ENCODE measurements at regions not wholly inside any gene's neighbourhood (a gene's known extent, or its start where the extent isn't known, plus 50 kb on each side); places are given as distances from the start of the nearest gene placed in this dataset.

- TF ChIP-seq CTCF (IDR thresholded peaks at IDR 0.05; ENCODE audit: borderline replicate concordance, extremely low read depth, insufficient read depth): no peak
- peak in 1 of 5 donors; percentile 52 for DNase-seq
- no peak overlapping the region for H3K9ac ChIP-seq (ENCODE audit: low read length in 3 of 3)
- no peaks in the 10 kb centered on the region for H3K4me1 ChIP-seq (ENCODE audit: control insufficient read depth in 2 of 3, insufficient read depth in 2 of 3, low read depth in 1 of 3, low read length in 3 of 3)
- H3K4me3 ChIP-seq (ENCODE audit: low read length in 3 of 3): no peak overlapping the region
- H3K27me3 ChIP-seq (ENCODE audit: control insufficient read depth, insufficient read depth, low read length): no peaks in the 10 kb centered on the region
- no peak overlapping the region for H3K27ac ChIP-seq (ENCODE audit: low read depth in 2 of 2, low read length in 2 of 2)
- intact Hi-C loops (cut with DNase I): no loop called here
- H3K9me3 ChIP-seq (ENCODE audit: control insufficient read depth in 2 of 3, insufficient read depth in 1 of 3, low read length in 3 of 3): peaks cover 0 to 4% (median 0%) of the 10 kb centered on the region in 3 donors
- FAIRE-seq: no peak
- no peaks in the 10 kb centered on the region for H3K36me3 ChIP-seq (ENCODE audit: control insufficient read depth in 2 of 3, insufficient read depth in 3 of 3, low read length in 3 of 3)
These were observed 996.5 kb downstream of the GRIK2 start for GRCh38 chr6:102389994-102390393.

GRCh38 chr6:102387326-102388033 lies 994.0 kb downstream of the GRIK2 start:
- no peak for TF ChIP-seq CTCF (IDR thresholded peaks at IDR 0.05; ENCODE audit: borderline replicate concordance, extremely low read depth, insufficient read depth)
- no peaks in the 10 kb centered on the region for H3K36me3 ChIP-seq (ENCODE audit: control insufficient read depth in 2 of 3, insufficient read depth in 3 of 3, low read length in 3 of 3)
- no peaks in the 10 kb centered on the region for H3K9me3 ChIP-seq (ENCODE audit: control insufficient read depth in 2 of 3, insufficient read depth in 1 of 3, low read length in 3 of 3)
- DNase-seq (no peak), FAIRE-seq (no peak)
- H3K9ac ChIP-seq (ENCODE audit: low read length in 3 of 3): no peak overlapping the region
- H3K4me3 ChIP-seq (ENCODE audit: low read length in 3 of 3): no peak overlapping the region
- intact Hi-C loops (cut with DNase I): no loop called here
- H3K4me1 ChIP-seq (ENCODE audit: control insufficient read depth in 2 of 3, insufficient read depth in 2 of 3, low read depth in 1 of 3, low read length in 3 of 3): no peaks in the 10 kb centered on the region
- H3K27me3 ChIP-seq (ENCODE audit: control insufficient read depth, insufficient read depth, low read length): no peaks in the 10 kb centered on the region
- H3K27ac ChIP-seq (ENCODE audit: low read depth in 2 of 2, low read length in 2 of 2): no peak overlapping the region

- no peak for FAIRE-seq
These were observed 987.7 kb downstream of the GRIK2 start for GRCh38 chr6:102381203-102381602.

More at GRCh38 chr6:102381203-102381602, 987.7 kb downstream of the GRIK2 start:
- intact Hi-C loops (cut with DNase I): no loop called here
- H3K9me3 ChIP-seq (ENCODE audit: control insufficient read depth in 2 of 3, insufficient read depth in 1 of 3, low read length in 3 of 3): no peaks in the 10 kb centered on the region
- no peak overlapping the region for H3K4me3 ChIP-seq (ENCODE audit: low read length in 3 of 3)
- no peaks in the 10 kb centered on the region for H3K27me3 ChIP-seq (ENCODE audit: control insufficient read depth, insufficient read depth, low read length)
- DNase-seq: no peak
- H3K36me3 ChIP-seq (ENCODE audit: control insufficient read depth in 2 of 3, insufficient read depth in 3 of 3, low read length in 3 of 3): no peaks in the 10 kb centered on the region
- H3K9ac ChIP-seq (ENCODE audit: low read length in 3 of 3): no peak overlapping the region
- TF ChIP-seq CTCF (IDR thresholded peaks at IDR 0.05; ENCODE audit: borderline replicate concordance, extremely low read depth, insufficient read depth): no peak
- no peaks in the 10 kb centered on the region for H3K4me1 ChIP-seq (ENCODE audit: control insufficient read depth in 2 of 3, insufficient read depth in 2 of 3, low read depth in 1 of 3, low read length in 3 of 3)
- no peak overlapping the region for H3K27ac ChIP-seq (ENCODE audit: low read depth in 2 of 2, low read length in 2 of 2)
